ENCODE measurements at regions not wholly inside any gene's neighbourhood (a gene's known extent, or its start where the extent isn't known, plus 50 kb on each side); places are given as distances from the start of the nearest gene placed in this dataset.
"Not testable (repeated sequence)": the region's sequence is repeated elsewhere in the genome, so short reads cannot be mapped to it uniquely, and the experiment has no call there.

- not testable (repeated sequence) for H3K36me3 ChIP-seq (ENCODE audit: control insufficient read depth, insufficient read depth, low read length); H3K4me3 ChIP-seq (replicated peaks; ENCODE audit: low read depth, low read length); H3K27me3 ChIP-seq (replicated peaks; ENCODE audit: control insufficient read depth, insufficient read depth, low read length); DNase-seq (ENCODE audit: extremely low read depth, insufficient read length)
Observed at GRCh38 chr6:58181557-58182065, 864.2 kb downstream of the PRIM2 start.

- DNase-seq (ENCODE audit: extremely low read depth, insufficient read length); H3K36me3 ChIP-seq (ENCODE audit: control insufficient read depth, insufficient read depth, low read length); H3K4me3 ChIP-seq (replicated peaks; ENCODE audit: low read depth, low read length); H3K27me3 ChIP-seq (replicated peaks; ENCODE audit: control insufficient read depth, insufficient read depth, low read length): not testable (repeated sequence)
Observed at GRCh38 chr6:58185300-58185699, 867.9 kb downstream of the PRIM2 start.

- not testable (repeated sequence) for H3K27me3 ChIP-seq (replicated peaks; ENCODE audit: control insufficient read depth, insufficient read depth, low read length); H3K36me3 ChIP-seq (ENCODE audit: control insufficient read depth, insufficient read depth, low read length); DNase-seq (ENCODE audit: extremely low read depth, insufficient read length); H3K4me3 ChIP-seq (replicated peaks; ENCODE audit: low read depth, low read length)
Observed at GRCh38 chr6:58193209-58193608, 875.8 kb downstream of the PRIM2 start.

GRCh38 chr6:58198301-58198700, 880.9 kb downstream of the PRIM2 start:
- Histone ChIP-seq H3K27me3 (replicated peaks; ENCODE audit: control insufficient read depth, insufficient read depth, low read length) (no peaks in the 10 kb centered on the region), H3K36me3 (ENCODE audit: control insufficient read depth, insufficient read depth, low read length) (no peaks in the 10 kb centered on the region), H3K4me3 (replicated peaks; ENCODE audit: low read depth, low read length) (no peak overlapping the region)
- DNase-seq (ENCODE audit: extremely low read depth, insufficient read length) = no peak
- no peak for TF ChIP-seq CTCF (IDR thresholded peaks at IDR 0.05; ENCODE audit: insufficient read depth, low read length, poor library complexity, severe bottlenecking)

GRCh38 chr6:58237124-58237523, 919.7 kb downstream of the PRIM2 start:
- H3K36me3 ChIP-seq (ENCODE audit: control insufficient read depth, insufficient read depth, low read length); H3K27me3 ChIP-seq (replicated peaks; ENCODE audit: control insufficient read depth, insufficient read depth, low read length); H3K4me3 ChIP-seq (replicated peaks; ENCODE audit: low read depth, low read length); DNase-seq (ENCODE audit: extremely low read depth, insufficient read length): not testable (repeated sequence)

- not testable (repeated sequence) for DNase-seq (ENCODE audit: extremely low read depth, insufficient read length); H3K36me3 ChIP-seq (ENCODE audit: control insufficient read depth, insufficient read depth, low read length); H3K27me3 ChIP-seq (replicated peaks; ENCODE audit: control insufficient read depth, insufficient read depth, low read length); H3K4me3 ChIP-seq (replicated peaks; ENCODE audit: low read depth, low read length)
Observed at GRCh38 chr6:58238421-58238820, 921.0 kb downstream of the PRIM2 start.

- H3K36me3 ChIP-seq (ENCODE audit: control insufficient read depth, insufficient read depth, low read length); DNase-seq (ENCODE audit: extremely low read depth, insufficient read length); H3K27me3 ChIP-seq (replicated peaks; ENCODE audit: control insufficient read depth, insufficient read depth, low read length); H3K4me3 ChIP-seq (replicated peaks; ENCODE audit: low read depth, low read length): not testable (repeated sequence)
Observed at GRCh38 chr6:58257625-58258024, 940.2 kb downstream of the PRIM2 start.

- H3K27me3 ChIP-seq (replicated peaks; ENCODE audit: control insufficient read depth, insufficient read depth, low read length) = no peaks in the 10 kb centered on the region
- TF ChIP-seq CTCF (IDR thresholded peaks at IDR 0.05; ENCODE audit: insufficient read depth, low read length, poor library complexity, severe bottlenecking) = no peak
- no peak overlapping the region for H3K4me3 ChIP-seq (replicated peaks; ENCODE audit: low read depth, low read length)
- H3K36me3 ChIP-seq (ENCODE audit: control insufficient read depth, insufficient read depth, low read length) = no peaks in the 10 kb centered on the region
- no peak for DNase-seq (ENCODE audit: extremely low read depth, insufficient read length)
Observed at GRCh38 chr6:58290177-58290576, 972.7 kb downstream of the PRIM2 start.

- H3K27me3 ChIP-seq (replicated peaks; ENCODE audit: control insufficient read depth, insufficient read depth, low read length); H3K4me3 ChIP-seq (replicated peaks; ENCODE audit: low read depth, low read length); DNase-seq (ENCODE audit: extremely low read depth, insufficient read length); H3K36me3 ChIP-seq (ENCODE audit: control insufficient read depth, insufficient read depth, low read length): not testable (repeated sequence)
Observed at GRCh38 chr6:58291319-58291718, 973.9 kb downstream of the PRIM2 start.

GRCh38 chr6:58307901-58308300, 990.5 kb downstream of the PRIM2 start:
- H3K27me3 ChIP-seq (replicated peaks; ENCODE audit: control insufficient read depth, insufficient read depth, low read length); H3K4me3 ChIP-seq (replicated peaks; ENCODE audit: low read depth, low read length); H3K36me3 ChIP-seq (ENCODE audit: control insufficient read depth, insufficient read depth, low read length); DNase-seq (ENCODE audit: extremely low read depth, insufficient read length): not testable (repeated sequence)

- H3K36me3 ChIP-seq (ENCODE audit: control insufficient read depth, insufficient read depth, low read length); H3K4me3 ChIP-seq (replicated peaks; ENCODE audit: low read depth, low read length); DNase-seq (ENCODE audit: extremely low read depth, insufficient read length); H3K27me3 ChIP-seq (replicated peaks; ENCODE audit: control insufficient read depth, insufficient read depth, low read length): not testable (repeated sequence)
Observed at GRCh38 chr6:58332108-58332507, 1014.7 kb downstream of the PRIM2 start.

GRCh38 chr6:58342287-58342686, 1024.9 kb downstream of the PRIM2 start:
- DNase-seq (ENCODE audit: extremely low read depth, insufficient read length); H3K27me3 ChIP-seq (replicated peaks; ENCODE audit: control insufficient read depth, insufficient read depth, low read length); H3K4me3 ChIP-seq (replicated peaks; ENCODE audit: low read depth, low read length); H3K36me3 ChIP-seq (ENCODE audit: control insufficient read depth, insufficient read depth, low read length): not testable (repeated sequence)

GRCh38 chr6:58347534-58347933, 1030.1 kb downstream of the PRIM2 start:
- not testable (repeated sequence) for H3K27me3 ChIP-seq (replicated peaks; ENCODE audit: control insufficient read depth, insufficient read depth, low read length); H3K36me3 ChIP-seq (ENCODE audit: control insufficient read depth, insufficient read depth, low read length); H3K4me3 ChIP-seq (replicated peaks; ENCODE audit: low read depth, low read length); DNase-seq (ENCODE audit: extremely low read depth, insufficient read length)
